Neuronal stem cell (in vitro differentiated cells): ENCODE measurements at regions not wholly inside any gene's neighbourhood (a gene's known extent, or its start where the extent isn't known, plus 50 kb on each side); places are given as distances from the start of the nearest gene placed in this dataset.
A peak's percentile ranks its signal among the peaks of the same experiment; 100 is the strongest.

Experiments used
- DNase-seq: peaks from one replicate; pipeline ENCODE4 v3.0.0-alpha.2; 2013; ENCODE audit warnings: low spot score
- H2AFZ ChIP-seq: one replicate; pipeline ENCODE4 v1.6.1; 2013; ENCODE audit warnings: mild to moderate bottlenecking, low read length, inconsistent platforms
- H2AK5ac ChIP-seq: 2 replicates; pipeline ENCODE4 v1.6.1; 2013; ENCODE audit warnings: low read depth, mild to moderate bottlenecking, inconsistent platforms, low read length, moderate library complexity, mixed read lengths
- H2BK120ac ChIP-seq: 2 replicates; pipeline ENCODE4 v1.6.1; 2013; ENCODE audit warnings: low read depth, mild to moderate bottlenecking, inconsistent platforms, low read length, moderate library complexity, mixed read lengths
- H2BK12ac ChIP-seq: one replicate; pipeline ENCODE4 v1.6.1; 2013; ENCODE audit warnings: low read length, inconsistent platforms
- H2BK15ac ChIP-seq: 2 replicates; pipeline ENCODE4 v1.6.1; 2013; ENCODE audit warnings: mild to moderate bottlenecking, low read length, inconsistent platforms, mixed read lengths
- H2BK5ac ChIP-seq: one replicate; pipeline ENCODE4 v1.6.1; 2013; ENCODE audit warnings: inconsistent platforms, mild to moderate bottlenecking, low read length, moderate library complexity
- H3K14ac ChIP-seq: one replicate; pipeline ENCODE4 v1.6.1; 2013; ENCODE audit warnings: low read length, inconsistent platforms
- H3K18ac ChIP-seq: 2 replicates; pipeline ENCODE4 v1.6.1; 2013; ENCODE audit warnings: low read length, inconsistent platforms
- H3K23ac ChIP-seq: 2 replicates; pipeline ENCODE4 v1.6.1; 2013; ENCODE audit warnings: low read depth, mild to moderate bottlenecking, mixed read lengths, low read length, inconsistent platforms; ENCODE audit not compliant: poor library complexity
- H3K27ac ChIP-seq: replicated peaks from 3 replicates; pipeline ENCODE4 v1.5.1; 2013; ENCODE audit warnings: low read length, inconsistent platforms
- H3K27me3 ChIP-seq, 3 experiments: 2 replicates each; pipeline ENCODE4 v1.6.1; 2013; ENCODE audit warnings: low read length in 3 of 3, mild to moderate bottlenecking in 2 of 3, inconsistent platforms in 1 of 3, low read depth in 1 of 3, mixed read lengths in 1 of 3, moderate library complexity in 1 of 3; ENCODE audit not compliant: control insufficient read depth in 3 of 3, insufficient read depth in 3 of 3
- H3K36me3 ChIP-seq, 2 donors: replicated peaks in 1 of 2; 2 replicates each; pipeline ENCODE4 v1.6.1; 2013; ENCODE audit warnings: low read length in 2 of 2; ENCODE audit not compliant: control insufficient read depth in 2 of 2, insufficient read depth in 2 of 2
- H3K4ac ChIP-seq: 2 replicates; pipeline ENCODE4 v1.6.1; 2013; ENCODE audit warnings: inconsistent platforms, mild to moderate bottlenecking, low read length, moderate library complexity
- H3K4me1 ChIP-seq, 2 donors: 1 replicate in 1 of 2; 2 replicates in 1 of 2; pipeline ENCODE4 v1.6.1; 2013; ENCODE audit warnings: low read length in 2 of 2, low read depth in 1 of 2; ENCODE audit not compliant: control insufficient read depth in 2 of 2, insufficient read depth in 1 of 2
- H3K4me2 ChIP-seq: one replicate; pipeline ENCODE4 v1.6.1; 2013; ENCODE audit warnings: mild to moderate bottlenecking, low read length, inconsistent platforms; ENCODE audit not compliant: insufficient read depth, poor library complexity, severe bottlenecking
- H3K4me3 ChIP-seq, 2 donors: 2 replicates each; pipeline ENCODE4 v1.5.1; 2013; ENCODE audit warnings: low read length in 2 of 2, mild to moderate bottlenecking in 2 of 2, inconsistent platforms in 1 of 2, moderate library complexity in 1 of 2
- H3K79me1 ChIP-seq: one replicate; pipeline ENCODE4 v1.6.1; 2013; ENCODE audit warnings: low read depth, mild to moderate bottlenecking, inconsistent platforms, low read length, moderate library complexity
- H3K9ac ChIP-seq: one replicate; pipeline ENCODE4 v1.6.1; 2013; ENCODE audit warnings: mild to moderate bottlenecking, low read depth, low read length, inconsistent platforms; ENCODE audit not compliant: poor library complexity
- H3K9me3 ChIP-seq, 2 donors: replicated peaks in 1 of 2; 2 replicates each; pipeline versions ENCODE3 to v1.6.1; 2013; ENCODE audit warnings: low read length in 2 of 2, mild to moderate bottlenecking in 2 of 2, inconsistent platforms in 1 of 2, low read depth in 1 of 2, mixed read lengths in 1 of 2, moderate library complexity in 1 of 2; ENCODE audit not compliant: control insufficient read depth in 2 of 2, insufficient read depth in 1 of 2
- H4K8ac ChIP-seq: one replicate; pipeline ENCODE4 v1.6.1; 2013; ENCODE audit warnings: low read depth, mild to moderate bottlenecking, inconsistent platforms, low read length, moderate library complexity
- H4K91ac ChIP-seq: one replicate; pipeline ENCODE4 v1.6.1; 2013; ENCODE audit warnings: low read length, low read depth, mild to moderate bottlenecking, inconsistent platforms; ENCODE audit not compliant: poor library complexity
- WGBS, 2 donors: extraction: QIAGEN DNeasy Blood & Tissue Kit; methylation state at CpG; one replicate each; pipeline ENCODE4 v1.1.7; 2013; ENCODE audit warnings: missing lambda C conversion rate in 2 of 2, mixed read lengths in 1 of 2; ENCODE audit not compliant: insufficient read length in 2 of 2, insufficient replicate concordance in 1 of 2; ENCODE audit errors: extremely low coverage in 2 of 2; 5-methylcytosine and 5-hydroxymethylcytosine counted together

- no CpG with 5 or more reads among the region's 1 CpG for WGBS, 2 donors
Measured at GRCh38 chr3:73954506-73954905, 329.8 kb upstream of the PDZRN3 start.

GRCh38 chr3:73952781-73953180, 328.0 kb upstream of the PDZRN3 start:
- no peak overlapping the region for H3K14ac ChIP-seq
- H2BK15ac ChIP-seq, result no peak overlapping the region
- no peak overlapping the region for H2AFZ ChIP-seq
- no peak overlapping the region for H2BK120ac ChIP-seq
- no peak overlapping the region for H3K27ac ChIP-seq
- no peak overlapping the region for H3K4ac ChIP-seq
- no peak overlapping the region for H2BK12ac ChIP-seq
- H2AK5ac ChIP-seq, result no peak overlapping the region
- no peak overlapping the region for H3K4me2 ChIP-seq
- no peaks in the 10 kb centered on the region for H3K27me3 ChIP-seq
- no peak overlapping the region for H3K4me3 ChIP-seq
- no peak overlapping the region for H3K9ac ChIP-seq
- H3K4me1 ChIP-seq, result peaks cover 4 to 24% of the 10 kb centered on the region in 2 donors
- no peaks in the 10 kb centered on the region for H3K79me1 ChIP-seq
- DNase-seq, result no peak
- H2BK5ac ChIP-seq, result no peak overlapping the region
- no peak overlapping the region for H4K91ac ChIP-seq
- H3K23ac ChIP-seq, result no peak overlapping the region
- H3K9me3 ChIP-seq, result no peaks in the 10 kb centered on the region
- H3K36me3 ChIP-seq, result no peaks in the 10 kb centered on the region
- no peak overlapping the region for H4K8ac ChIP-seq
- no CpG with 5 or more reads among the region's 1 CpG for WGBS, 2 donors
- no peak overlapping the region for H3K18ac ChIP-seq

More at GRCh38 chr3:73954506-73954905, 329.8 kb upstream of the PDZRN3 start:
- Histone ChIP-seq H3K14ac (no peak overlapping the region), H3K4me3 (no peak overlapping the region), H2BK120ac (no peak overlapping the region), H2BK12ac (no peak overlapping the region), H3K4ac (no peak overlapping the region), H3K79me1 (no peaks in the 10 kb centered on the region), H3K4me2 (no peak overlapping the region), H3K27ac (no peak overlapping the region), H2AFZ (no peak overlapping the region), H3K18ac (no peak overlapping the region), H2AK5ac (no peak overlapping the region), H2BK5ac (no peak overlapping the region), H2BK15ac (no peak overlapping the region), H4K91ac (no peak overlapping the region), H3K27me3 (no peaks in the 10 kb centered on the region), H3K36me3 (no peaks in the 10 kb centered on the region), H4K8ac (no peak overlapping the region), H3K4me1 (peaks cover 4 to 24% of the 10 kb centered on the region in 2 donors), H3K9ac (no peak overlapping the region), H3K9me3 (no peaks in the 10 kb centered on the region), H3K23ac (no peak overlapping the region)
- DNase-seq, result peak; percentile 3

DNA sequence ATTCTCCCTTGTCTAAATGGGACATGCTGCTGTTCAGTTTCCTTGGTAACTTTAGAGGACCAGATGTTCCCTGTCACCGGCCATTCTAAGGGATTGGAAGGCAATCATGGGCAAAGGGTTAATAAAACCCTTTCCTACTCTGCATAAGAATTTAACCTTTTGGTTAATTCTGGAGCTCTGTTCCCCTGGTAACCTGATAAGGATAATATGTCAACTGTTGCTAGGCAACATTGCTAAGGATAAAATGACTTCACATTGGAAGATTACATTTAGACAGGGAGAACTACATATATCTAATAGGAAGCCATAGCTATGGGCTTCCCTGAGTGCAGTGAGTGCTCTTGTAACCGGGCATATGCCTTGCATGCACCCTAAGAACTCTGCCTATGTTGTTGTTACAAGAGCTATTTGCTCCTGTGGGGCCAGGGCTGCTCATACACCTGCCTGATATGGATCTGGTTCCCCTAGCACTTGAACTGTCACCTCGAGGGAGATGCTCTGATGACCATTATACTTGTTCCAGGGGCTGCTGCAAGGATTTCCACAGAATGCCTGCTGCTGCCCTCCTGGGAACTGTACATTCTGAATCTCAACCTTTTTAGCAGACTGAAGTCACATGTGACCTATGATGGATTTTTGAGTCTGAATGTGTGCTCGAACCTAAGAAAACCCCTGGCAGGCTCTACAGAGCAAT, 326.3 kb upstream of the PDZRN3 start:
- Histone ChIP-seq H3K9ac (no peak overlapping the region), H3K4me3 (no peak overlapping the region), H2BK5ac (no peak overlapping the region), H3K4ac (no peak overlapping the region), H3K14ac (no peak overlapping the region), H2AK5ac (no peak overlapping the region), H3K23ac (no peak overlapping the region), H3K9me3 (no peaks in the 10 kb centered on the region), H2AFZ (peak overlapping the region; percentile 28), H2BK15ac (no peak overlapping the region), H3K4me2 (no peak overlapping the region), H2BK120ac (no peak overlapping the region), H3K27me3 (no peaks in the 10 kb centered on the region), H4K91ac (no peak overlapping the region), H3K27ac (no peak overlapping the region), H3K79me1 (no peaks in the 10 kb centered on the region), H3K4me1 (peaks cover 4 to 24% of the 10 kb centered on the region in 2 donors), H2BK12ac (no peak overlapping the region), H4K8ac (no peak overlapping the region), H3K36me3 (no peaks in the 10 kb centered on the region), H3K18ac (no peak overlapping the region)
- WGBS, 2 donors, result no CpG with 5 or more reads among the region's 4 CpGs
- no peak for DNase-seq

DNA sequence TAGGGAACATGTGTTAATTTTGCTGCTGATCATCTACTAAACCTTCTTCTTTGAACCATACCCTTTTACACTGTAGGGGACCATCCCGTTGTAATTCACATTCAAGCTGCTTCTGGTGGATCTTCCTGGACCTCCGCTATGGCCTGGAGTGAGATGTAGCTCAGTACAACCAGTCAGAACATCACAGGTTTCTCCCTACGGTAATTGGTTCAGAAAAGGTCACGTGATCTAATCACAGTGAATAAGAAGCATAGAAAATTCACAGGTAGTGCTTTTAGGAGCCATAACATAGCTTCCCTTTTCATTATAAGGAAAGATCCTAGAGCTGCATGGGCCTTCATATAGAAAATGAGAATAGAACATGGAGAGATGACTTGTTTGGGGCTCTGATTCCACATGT, 320.8 kb upstream of the PDZRN3 start:
- Histone ChIP-seq H3K4me2 (no peak overlapping the region), H2BK5ac (no peak overlapping the region), H3K4me1 (peaks cover 0 to 10% of the 10 kb centered on the region in 2 donors), H3K9ac (no peak overlapping the region), H3K27ac (no peak overlapping the region), H3K9me3 (no peaks in the 10 kb centered on the region), H3K14ac (no peak overlapping the region), H2BK12ac (no peak overlapping the region), H4K8ac (no peak overlapping the region), H2BK120ac (no peak overlapping the region), H4K91ac (no peak overlapping the region), H3K4ac (no peak overlapping the region), H3K4me3 (no peak overlapping the region), H3K18ac (no peak overlapping the region), H3K23ac (no peak overlapping the region), H2BK15ac (no peak overlapping the region), H2AK5ac (no peak overlapping the region), H3K27me3 (no peaks in the 10 kb centered on the region), H3K79me1 (no peaks in the 10 kb centered on the region), H3K36me3 (no peaks in the 10 kb centered on the region), H2AFZ (no peak overlapping the region)
- no peak for DNase-seq
- no CpG with 5 or more reads among the region's 4 CpGs for whole genome bisulfite sequencing, 2 donors
